HepG2 (cell line): ENCODE measurements at regions not wholly inside any gene's neighbourhood (a gene's known extent, or its start where the extent isn't known, plus 50 kb on each side); places are given as distances from the start of the nearest gene placed in this dataset.

Source experiments
- ATAC-seq: fragments of 200-7000 bp; cut with Tn5 transposase; 3 replicates; pipeline ENCODE4 v1.9.1; 2020; ENCODE audit warnings: mild to moderate bottlenecking, moderate library complexity
- BruUV-seq: library from RNA; stranded (reverse); fragments of 400-500 nt; replicated peaks from 2 replicates; lab custom pipeline; 2021; lab: Mats Ljungman, UMichigan
- CTCF ChIA-PET: fragments of 300-600 bp; formaldehyde crosslinking; extraction: SDS; loops from one replicate; lab custom pipeline; 2021; ENCODE audit warnings: low total read pairs, inconsistent platforms, low intra/inter-chr PET ratio; lab: Yijun Ruan, JAX
- POLR2A ChIA-PET: fragments of 350-600 bp; sonication (Branson Sonifier 250); formaldehyde crosslinking; loops from one replicate; lab custom pipeline; 2020; ENCODE audit warnings: antibody characterized with exemption, inconsistent platforms; lab: Yijun Ruan, JAX
- DNase-seq: peaks from one replicate; pipeline ENCODE4 v3.0.0-alpha.2; 2015; ENCODE audit warnings: low spot score
- FAIRE-seq: peaks from 3 replicates; lab custom pipeline; 2011; peaks lifted over from hg19 to GRCh38; lab: Jason Lieb, UNC
- H2AFZ ChIP-seq: one replicate; pipeline ENCODE4 v1.6.1; 2011; ENCODE audit warnings: low read length, inconsistent platforms
- H3K27ac ChIP-seq: fragments of 300-600 bp; 3 replicates; pipeline ENCODE4 v1.8.0; 2011; ENCODE audit warnings: mixed run types, mild to moderate bottlenecking, mixed read lengths, low read length, inconsistent platforms; ENCODE audit not compliant: insufficient read depth; ENCODE audit errors: extremely low read length
- H3K27me3 ChIP-seq, 2 experiments: fragments of 200-600 bp in 1 of 2; 2 replicates in 1 of 2; 3 replicates in 1 of 2; pipeline versions ENCODE4 v1.6.0 to v1.8.0; 2011; ENCODE audit warnings: low read length in 2 of 2, mild to moderate bottlenecking in 2 of 2, moderate library complexity in 2 of 2, inconsistent platforms in 1 of 2; ENCODE audit not compliant: insufficient read depth in 2 of 2, control insufficient read depth in 1 of 2
- H3K36me3 ChIP-seq, 2 experiments: fragments of 200-600 bp in 1 of 2; replicated peaks in 1 of 2; 2 replicates in 1 of 2; 3 replicates in 1 of 2; pipeline versions ENCODE4 v1.5.1 to v1.8.0; 2011; ENCODE audit warnings: low read length in 2 of 2, inconsistent platforms in 1 of 2; ENCODE audit not compliant: insufficient read depth in 2 of 2, control insufficient read depth in 1 of 2
- H3K4me1 ChIP-seq: 2 replicates; pipeline ENCODE4 v1.5.1; 2012; ENCODE audit warnings: low read length, inconsistent platforms; ENCODE audit not compliant: insufficient read depth
- H3K4me2 ChIP-seq: 2 replicates; pipeline ENCODE4 v1.6.0; 2011; ENCODE audit warnings: low read depth, low read length, inconsistent platforms
- H3K4me3 ChIP-seq, 3 experiments: fragments of 200-600 bp in 1 of 3; sonication (generic), shearing (Covaris generic) in 1 of 3; replicated peaks in 1 of 3; 2 replicates each; pipeline ENCODE4 v1.5.1; 2011 to 2016; ENCODE audit warnings: low read length in 3 of 3, inconsistent platforms in 2 of 3, low read depth in 2 of 3, mild to moderate bottlenecking in 2 of 3, control low read depth in 1 of 3, mixed read lengths in 1 of 3; ENCODE audit not compliant: insufficient read depth in 1 of 3
- H3K79me2 ChIP-seq: one replicate; pipeline ENCODE4 v1.6.1; 2011; ENCODE audit warnings: low read length, inconsistent platforms; ENCODE audit not compliant: insufficient read depth
- H3K9ac ChIP-seq: 2 replicates; pipeline ENCODE4 v1.6.0; 2011; ENCODE audit warnings: mild to moderate bottlenecking, low read depth, low read length, inconsistent platforms; ENCODE audit not compliant: insufficient read depth
- H3K9me3 ChIP-seq: 2 replicates; pipeline ENCODE4 v1.5.1; 2012; ENCODE audit warnings: mild to moderate bottlenecking, low read length
- H4K20me1 ChIP-seq: 2 replicates; pipeline ENCODE4 v1.6.0; 2011; ENCODE audit warnings: inconsistent platforms, mild to moderate bottlenecking, low read length, moderate library complexity; ENCODE audit not compliant: insufficient read depth
- CBFB ChIP-seq: sonication (generic); formaldehyde crosslinking; IDR thresholded peaks from 2 replicates; pipeline ENCODE4 v1.4.0; 2020; ENCODE audit warnings: missing genetic modification reagents
- CEBPG ChIP-seq: IDR thresholded peaks from 2 replicates; pipeline ENCODE4 v1.6.1; 2016
- ELF3 ChIP-seq: IDR thresholded peaks from 2 replicates; pipeline ENCODE4 v1.6.1; 2016; ENCODE audit warnings: missing genetic modification reagents, missing compliant biosample characterization
- SETDB1 ChIP-seq: sonication (generic); formaldehyde crosslinking; IDR thresholded peaks from 2 replicates; pipeline ENCODE4 v1.5.1; 2020; ENCODE audit warnings: missing genetic modification reagents, mild to moderate bottlenecking, borderline replicate concordance
- ZNF335 ChIP-seq: sonication (generic); formaldehyde crosslinking; IDR thresholded peaks from 2 replicates; pipeline ENCODE4 v1.4.0; 2020; ENCODE audit warnings: missing genetic modification reagents
- ZNF589 ChIP-seq: sonication (generic); formaldehyde crosslinking; conservative IDR thresholded peaks from 2 replicates; pipeline ENCODE4 v1.8.0; 2022; ENCODE audit warnings: mild to moderate bottlenecking, moderate library complexity, missing genetic modification reagents
- ZNF746 ChIP-seq: sonication (generic); formaldehyde crosslinking; IDR thresholded peaks from 2 replicates; pipeline ENCODE4 v1.8.0; 2022; ENCODE audit warnings: mild to moderate bottlenecking, missing genetic modification reagents
- WGBS: methylation state at CpG from one replicate; pipeline ENCODE4 v1.1.6; 2017; ENCODE audit warnings: low lambda C conversion rate; 5-methylcytosine and 5-hydroxymethylcytosine counted together
- in situ Hi-C: cut with HindIII; loops from 2 replicates; pipeline ENCODE4 v1.10.0; 2017; ENCODE audit warnings: low pct_unique_long_range_greater_than_20kb; ENCODE audit not compliant: extremely low pct_ligation_motif_present
- intact Hi-C: fragments of 100-400 bp; cut with micrococcal nuclease; formaldehyde crosslinking; loops from one replicate; pipeline ENCODE4 v1.10.0; 2022; ENCODE audit not compliant: unreplicated experiment
- TF ChIP-seq, protein P1 (sequence below), 2 experiments: fragments of 450-650 bp in 1 of 2; sonication (generic) in 1 of 2; formaldehyde crosslinking; IDR thresholded peaks; 2 replicates each; pipeline versions ENCODE4 v1.5.0 to v1.8.0; 2020 to 2022; ENCODE audit warnings: mild to moderate bottlenecking in 1 of 2, missing genetic modification reagents in 1 of 2
- TF ChIP-seq, protein P2 (sequence below): IDR thresholded peaks from 2 replicates; pipeline ENCODE4 v1.4.0; 2020; ENCODE audit warnings: mild to moderate bottlenecking, missing genetic modification reagents
- TF ChIP-seq, protein P3 (sequence below): sonication (generic); formaldehyde crosslinking; IDR thresholded peaks from 2 replicates; pipeline ENCODE4 v1.4.0; 2020; ENCODE audit warnings: missing genetic modification reagents, borderline replicate concordance
- TF ChIP-seq, protein P4 (sequence below): sonication (generic); formaldehyde crosslinking; IDR thresholded peaks from 2 replicates; pipeline ENCODE4 v1.4.0; 2020; ENCODE audit warnings: mild to moderate bottlenecking, missing genetic modification reagents, borderline replicate concordance

DNA sequence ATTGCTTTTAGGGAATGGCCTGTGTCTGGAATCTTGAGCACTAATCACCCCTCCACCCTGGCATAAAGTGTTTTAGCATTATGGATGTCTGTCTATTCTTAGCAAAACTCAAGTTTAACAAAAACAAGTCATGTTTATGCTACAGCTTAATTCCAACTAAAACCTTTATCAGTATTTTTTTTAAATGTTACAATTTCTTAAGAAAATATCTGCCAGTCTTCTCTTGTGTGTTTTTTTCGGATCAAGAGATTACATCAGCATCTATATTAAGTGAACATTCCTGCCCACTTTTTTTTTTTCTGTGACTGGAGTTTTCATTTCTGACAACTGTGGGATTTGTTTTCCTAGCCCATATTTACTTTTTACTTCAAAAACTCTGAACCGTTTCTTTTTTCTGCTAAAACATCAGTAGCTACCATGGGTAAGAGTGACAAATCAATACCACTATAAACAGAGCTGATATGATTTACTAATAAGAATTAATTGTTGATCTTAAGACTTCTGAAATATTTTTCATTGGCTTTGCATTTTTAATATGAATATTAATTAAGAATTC lies 94.3 kb downstream of the EDN1 start (continued):
- TF ChIP-seq, protein P1, sequence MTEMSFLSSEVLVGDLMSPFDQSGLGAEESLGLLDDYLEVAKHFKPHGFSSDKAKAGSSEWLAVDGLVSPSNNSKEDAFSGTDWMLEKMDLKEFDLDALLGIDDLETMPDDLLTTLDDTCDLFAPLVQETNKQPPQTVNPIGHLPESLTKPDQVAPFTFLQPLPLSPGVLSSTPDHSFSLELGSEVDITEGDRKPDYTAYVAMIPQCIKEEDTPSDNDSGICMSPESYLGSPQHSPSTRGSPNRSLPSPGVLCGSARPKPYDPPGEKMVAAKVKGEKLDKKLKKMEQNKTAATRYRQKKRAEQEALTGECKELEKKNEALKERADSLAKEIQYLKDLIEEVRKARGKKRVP (CRISPR knock-in tag; IDR thresholded peaks at IDR 0.05), result peak in 1 of 2 experiments; percentile 77; a peak in 2 of 4 replicates
- TF ChIP-seq ZNF589, result no peak
- TF ChIP-seq, protein P2, sequence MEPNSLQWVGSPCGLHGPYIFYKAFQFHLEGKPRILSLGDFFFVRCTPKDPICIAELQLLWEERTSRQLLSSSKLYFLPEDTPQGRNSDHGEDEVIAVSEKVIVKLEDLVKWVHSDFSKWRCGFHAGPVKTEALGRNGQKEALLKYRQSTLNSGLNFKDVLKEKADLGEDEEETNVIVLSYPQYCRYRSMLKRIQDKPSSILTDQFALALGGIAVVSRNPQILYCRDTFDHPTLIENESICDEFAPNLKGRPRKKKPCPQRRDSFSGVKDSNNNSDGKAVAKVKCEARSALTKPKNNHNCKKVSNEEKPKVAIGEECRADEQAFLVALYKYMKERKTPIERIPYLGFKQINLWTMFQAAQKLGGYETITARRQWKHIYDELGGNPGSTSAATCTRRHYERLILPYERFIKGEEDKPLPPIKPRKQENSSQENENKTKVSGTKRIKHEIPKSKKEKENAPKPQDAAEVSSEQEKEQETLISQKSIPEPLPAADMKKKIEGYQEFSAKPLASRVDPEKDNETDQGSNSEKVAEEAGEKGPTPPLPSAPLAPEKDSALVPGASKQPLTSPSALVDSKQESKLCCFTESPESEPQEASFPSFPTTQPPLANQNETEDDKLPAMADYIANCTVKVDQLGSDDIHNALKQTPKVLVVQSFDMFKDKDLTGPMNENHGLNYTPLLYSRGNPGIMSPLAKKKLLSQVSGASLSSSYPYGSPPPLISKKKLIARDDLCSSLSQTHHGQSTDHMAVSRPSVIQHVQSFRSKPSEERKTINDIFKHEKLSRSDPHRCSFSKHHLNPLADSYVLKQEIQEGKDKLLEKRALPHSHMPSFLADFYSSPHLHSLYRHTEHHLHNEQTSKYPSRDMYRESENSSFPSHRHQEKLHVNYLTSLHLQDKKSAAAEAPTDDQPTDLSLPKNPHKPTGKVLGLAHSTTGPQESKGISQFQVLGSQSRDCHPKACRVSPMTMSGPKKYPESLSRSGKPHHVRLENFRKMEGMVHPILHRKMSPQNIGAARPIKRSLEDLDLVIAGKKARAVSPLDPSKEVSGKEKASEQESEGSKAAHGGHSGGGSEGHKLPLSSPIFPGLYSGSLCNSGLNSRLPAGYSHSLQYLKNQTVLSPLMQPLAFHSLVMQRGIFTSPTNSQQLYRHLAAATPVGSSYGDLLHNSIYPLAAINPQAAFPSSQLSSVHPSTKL (CRISPR knock-in tag), result peak; percentile 27; the same call in 1 of the 2 replicates
- TF ChIP-seq CEBPG (CRISPR knock-in tag), result 0 out of 2 replicates have a peak, but pooled peaks have one; percentile 6

DNA sequence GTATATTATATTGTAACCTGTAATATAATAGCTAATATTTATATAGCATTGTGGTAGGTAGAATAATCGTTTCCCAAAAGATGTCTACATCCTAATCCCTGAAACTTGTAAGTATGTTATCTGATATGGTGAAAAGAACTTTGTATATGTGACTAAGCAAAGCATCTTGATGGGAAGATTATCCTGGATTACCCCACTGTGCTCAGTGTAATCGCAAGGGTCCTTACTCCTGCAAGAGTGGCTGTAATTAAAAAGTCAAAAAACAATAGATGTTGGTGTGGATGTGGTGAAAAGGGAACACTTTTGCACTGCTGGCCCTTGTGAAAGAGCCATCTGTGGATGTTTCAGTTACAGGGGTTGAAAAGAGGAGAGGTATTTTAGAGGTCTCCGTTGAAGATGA lies 95.2 kb downstream of the EDN1 start:
- in situ Hi-C loops (no loop called here), intact Hi-C loops (no loop called here)
- ATAC-seq, result no peak
- POLR2A ChIA-PET, result no interaction called here
- WGBS, result 54% methylated on average over 3 of the region's 3 CpGs
- no peak for FAIRE-seq
- Histone ChIP-seq H3K4me1 (peaks cover 10% of the 10 kb centered on the region), H3K36me3 (no peaks in the 10 kb centered on the region), H4K20me1 (no peaks in the 10 kb centered on the region; the same call in 1 of the 2 replicates), H3K9me3 (no peaks in the 10 kb centered on the region), H3K27ac (no peak overlapping the region), H3K79me2 (no peaks in the 10 kb centered on the region), H3K27me3 (0 out of 5 replicates have a peak, but pooled peaks cover 0 to 1% of the 10 kb centered on the region in 2 experiments), H3K4me3 (no peak overlapping the region), H3K9ac (no peak overlapping the region), H3K4me2 (no peak overlapping the region), H2AFZ (no peak overlapping the region)
- DNase-seq, result no peak
- CTCF ChIA-PET, result no interaction called here
- BruUV-seq, result no TSS peak
- no peak for TF ChIP-seq ZNF335 (CRISPR knock-in tag)
- TF ChIP-seq, protein P3, sequence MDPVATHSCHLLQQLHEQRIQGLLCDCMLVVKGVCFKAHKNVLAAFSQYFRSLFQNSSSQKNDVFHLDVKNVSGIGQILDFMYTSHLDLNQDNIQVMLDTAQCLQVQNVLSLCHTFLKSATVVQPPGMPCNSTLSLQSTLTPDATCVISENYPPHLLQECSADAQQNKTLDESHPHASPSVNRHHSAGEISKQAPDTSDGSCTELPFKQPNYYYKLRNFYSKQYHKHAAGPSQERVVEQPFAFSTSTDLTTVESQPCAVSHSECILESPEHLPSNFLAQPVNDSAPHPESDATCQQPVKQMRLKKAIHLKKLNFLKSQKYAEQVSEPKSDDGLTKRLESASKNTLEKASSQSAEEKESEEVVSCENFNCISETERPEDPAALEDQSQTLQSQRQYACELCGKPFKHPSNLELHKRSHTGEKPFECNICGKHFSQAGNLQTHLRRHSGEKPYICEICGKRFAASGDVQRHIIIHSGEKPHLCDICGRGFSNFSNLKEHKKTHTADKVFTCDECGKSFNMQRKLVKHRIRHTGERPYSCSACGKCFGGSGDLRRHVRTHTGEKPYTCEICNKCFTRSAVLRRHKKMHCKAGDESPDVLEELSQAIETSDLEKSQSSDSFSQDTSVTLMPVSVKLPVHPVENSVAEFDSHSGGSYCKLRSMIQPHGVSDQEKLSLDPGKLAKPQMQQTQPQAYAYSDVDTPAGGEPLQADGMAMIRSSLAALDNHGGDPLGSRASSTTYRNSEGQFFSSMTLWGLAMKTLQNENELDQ (CRISPR knock-in tag), result no peak
- TF ChIP-seq SETDB1 (CRISPR knock-in tag), result no peak
- no peak for TF ChIP-seq CBFB (CRISPR knock-in tag)
- TF ChIP-seq, protein P4, sequence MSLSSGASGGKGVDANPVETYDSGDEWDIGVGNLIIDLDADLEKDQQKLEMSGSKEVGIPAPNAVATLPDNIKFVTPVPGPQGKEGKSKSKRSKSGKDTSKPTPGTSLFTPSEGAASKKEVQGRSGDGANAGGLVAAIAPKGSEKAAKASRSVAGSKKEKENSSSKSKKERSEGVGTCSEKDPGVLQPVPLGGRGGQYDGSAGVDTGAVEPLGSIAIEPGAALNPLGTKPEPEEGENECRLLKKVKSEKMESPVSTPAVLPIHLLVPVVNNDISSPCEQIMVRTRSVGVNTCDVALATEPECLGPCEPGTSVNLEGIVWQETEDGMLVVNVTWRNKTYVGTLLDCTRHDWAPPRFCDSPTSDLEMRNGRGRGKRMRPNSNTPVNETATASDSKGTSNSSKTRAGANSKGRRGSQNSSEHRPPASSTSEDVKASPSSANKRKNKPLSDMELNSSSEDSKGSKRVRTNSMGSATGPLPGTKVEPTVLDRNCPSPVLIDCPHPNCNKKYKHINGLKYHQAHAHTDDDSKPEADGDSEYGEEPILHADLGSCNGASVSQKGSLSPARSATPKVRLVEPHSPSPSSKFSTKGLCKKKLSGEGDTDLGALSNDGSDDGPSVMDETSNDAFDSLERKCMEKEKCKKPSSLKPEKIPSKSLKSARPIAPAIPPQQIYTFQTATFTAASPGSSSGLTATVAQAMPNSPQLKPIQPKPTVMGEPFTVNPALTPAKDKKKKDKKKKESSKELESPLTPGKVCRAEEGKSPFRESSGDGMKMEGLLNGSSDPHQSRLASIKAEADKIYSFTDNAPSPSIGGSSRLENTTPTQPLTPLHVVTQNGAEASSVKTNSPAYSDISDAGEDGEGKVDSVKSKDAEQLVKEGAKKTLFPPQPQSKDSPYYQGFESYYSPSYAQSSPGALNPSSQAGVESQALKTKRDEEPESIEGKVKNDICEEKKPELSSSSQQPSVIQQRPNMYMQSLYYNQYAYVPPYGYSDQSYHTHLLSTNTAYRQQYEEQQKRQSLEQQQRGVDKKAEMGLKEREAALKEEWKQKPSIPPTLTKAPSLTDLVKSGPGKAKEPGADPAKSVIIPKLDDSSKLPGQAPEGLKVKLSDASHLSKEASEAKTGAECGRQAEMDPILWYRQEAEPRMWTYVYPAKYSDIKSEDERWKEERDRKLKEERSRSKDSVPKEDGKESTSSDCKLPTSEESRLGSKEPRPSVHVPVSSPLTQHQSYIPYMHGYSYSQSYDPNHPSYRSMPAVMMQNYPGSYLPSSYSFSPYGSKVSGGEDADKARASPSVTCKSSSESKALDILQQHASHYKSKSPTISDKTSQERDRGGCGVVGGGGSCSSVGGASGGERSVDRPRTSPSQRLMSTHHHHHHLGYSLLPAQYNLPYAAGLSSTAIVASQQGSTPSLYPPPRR (CRISPR knock-in tag), result no peak
- TF ChIP-seq ZNF746 (CRISPR knock-in tag), result no peak
- TF ChIP-seq ELF3 (CRISPR knock-in tag), result no peak
